HEK293 (cell line): ENCODE measurements at regions not wholly inside any gene's neighbourhood (a gene's known extent, or its start where the extent isn't known, plus 50 kb on each side); places are given as distances from the start of the nearest gene placed in this dataset.

Experiments used
- CTCF ChIP-seq: fragments of 450-650 bp; formaldehyde crosslinking; IDR thresholded peaks from 2 replicates; pipeline ENCODE4 v1.5.1; 2016; ENCODE audit warnings: missing biosample characterization, missing genetic modification characterization
- KLF16 ChIP-seq: fragments of 450-650 bp; formaldehyde crosslinking; IDR thresholded peaks from 2 replicates; pipeline ENCODE4 v1.5.1; 2017; ENCODE audit warnings: missing biosample characterization, missing genetic modification characterization
- YY1 ChIP-seq: fragments of 450-650 bp; formaldehyde crosslinking; IDR thresholded peaks from 2 replicates; pipeline ENCODE4 v1.5.1; 2018; ENCODE audit warnings: missing biosample characterization, missing genetic modification characterization
- ZBTB49 ChIP-seq: fragments of 450-650 bp; formaldehyde crosslinking; IDR thresholded peaks from 2 replicates; pipeline ENCODE4 v1.5.1; 2016; ENCODE audit warnings: missing biosample characterization, missing genetic modification characterization, low read depth
- ZNF214 ChIP-seq: fragments of 450-650 bp; formaldehyde crosslinking; IDR thresholded peaks from 2 replicates; pipeline ENCODE4 v1.5.1; 2017; ENCODE audit warnings: missing biosample characterization, mild to moderate bottlenecking, missing genetic modification characterization, borderline replicate concordance
- ZNF501 ChIP-seq: fragments of 450-650 bp; formaldehyde crosslinking; IDR thresholded peaks from 2 replicates; pipeline ENCODE4 v1.5.1; 2016; ENCODE audit warnings: missing biosample characterization, missing genetic modification characterization
- ZNF776 ChIP-seq: fragments of 450-650 bp; formaldehyde crosslinking; IDR thresholded peaks from 2 replicates; pipeline ENCODE4 v1.5.0; 2017; ENCODE audit warnings: missing biosample characterization, missing genetic modification characterization, borderline replicate concordance

GRCh38 chr7:29619848-29620555 lies 56.4 kb downstream of the PRR15 start:
- TF ChIP-seq CTCF (tag by site-specific recombination) (no peak), ZBTB49 (tag by site-specific recombination) (no peak), ZNF214 (tag by site-specific recombination) (no peak), ZNF501 (tag by site-specific recombination) (no peak), ZNF776 (tag by site-specific recombination) (no peak), KLF16 (tag by site-specific recombination) (no peak), YY1 (tag by site-specific recombination) (no peak)
